NCI-H2107 treated with DMSO at 0.1 percent for 48 hours (cell line): ENCODE measurements at regions not wholly inside any gene's neighbourhood (a gene's known extent, or its start where the extent isn't known, plus 50 kb on each side); places are given as distances from the start of the nearest gene placed in this dataset.

Experiments used
- DNase-seq: peaks from one replicate; lab custom pipeline; 2025; ENCODE audit not compliant: unreplicated experiment; lab: John Stamatoyannopoulos, UW

DNA sequence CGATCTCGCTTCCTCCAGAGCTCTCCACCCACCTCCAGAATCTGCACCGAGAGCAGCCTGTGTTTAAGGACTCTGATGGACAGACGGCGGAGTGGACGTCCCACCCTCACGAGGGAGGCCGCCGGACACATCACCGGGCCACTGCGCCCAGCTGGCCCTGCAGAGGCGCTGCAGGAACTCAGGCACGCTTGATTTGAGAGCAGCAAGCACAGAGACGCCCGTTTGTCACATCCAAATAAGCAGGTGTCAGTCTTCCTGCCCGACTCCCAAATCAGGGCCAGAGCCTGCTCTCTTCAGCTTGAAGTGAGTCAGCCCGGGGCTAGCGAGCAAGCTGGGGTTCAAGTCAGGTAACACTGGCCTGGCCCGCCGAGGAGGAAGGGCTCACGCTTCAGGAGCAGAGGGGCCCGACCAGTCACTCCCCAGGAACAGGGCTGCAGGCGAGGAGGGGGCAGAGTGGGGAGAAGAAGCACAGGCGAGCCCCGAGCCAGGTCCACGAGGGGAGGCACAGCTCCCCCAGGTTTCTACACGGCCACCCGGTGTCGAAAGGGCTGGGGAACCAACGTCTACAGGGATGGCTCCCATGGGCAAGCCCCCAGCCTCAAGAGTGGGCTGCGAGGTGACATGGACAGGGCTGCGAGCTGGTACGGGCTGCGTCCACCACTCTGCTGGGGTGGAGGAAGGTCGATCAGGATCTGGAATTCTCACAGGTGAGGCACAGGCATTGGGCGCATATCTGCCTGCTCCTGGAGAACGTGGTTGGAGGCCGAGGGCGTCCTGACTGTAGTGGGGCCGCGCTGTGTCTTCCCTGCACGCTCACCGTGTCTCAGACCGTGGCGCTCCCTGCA lies 52.5 kb upstream of the CTDP1 start:
- no peak for DNase-seq

DNA sequence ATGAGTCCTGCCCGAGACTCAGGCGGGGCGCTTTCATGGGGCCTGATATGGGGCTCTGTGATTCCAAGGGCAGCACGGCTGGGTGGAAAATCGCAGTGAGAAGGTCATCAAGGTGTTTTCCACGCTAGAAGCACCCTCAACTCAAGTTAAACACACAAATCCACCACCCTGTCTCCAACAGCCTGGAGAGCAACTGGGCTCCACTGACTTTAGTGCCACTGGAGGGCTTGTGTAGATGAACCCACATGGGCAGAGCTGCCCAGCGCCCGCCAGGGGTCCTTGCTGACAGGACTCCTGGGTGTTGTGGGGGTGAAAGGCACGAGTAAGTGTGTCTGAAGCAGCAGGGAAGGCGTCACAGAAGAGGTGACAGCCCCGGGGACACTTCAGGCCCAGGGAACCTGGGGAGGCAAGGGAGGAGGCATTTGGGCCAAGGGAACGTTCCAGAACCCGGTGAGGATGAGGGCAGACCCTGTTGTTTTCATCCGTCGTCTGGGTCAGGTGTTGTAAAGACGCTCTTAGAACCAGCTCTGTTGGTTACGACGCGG lies 51.8 kb upstream of the CTDP1 start:
- no peak for DNase-seq

DNA sequence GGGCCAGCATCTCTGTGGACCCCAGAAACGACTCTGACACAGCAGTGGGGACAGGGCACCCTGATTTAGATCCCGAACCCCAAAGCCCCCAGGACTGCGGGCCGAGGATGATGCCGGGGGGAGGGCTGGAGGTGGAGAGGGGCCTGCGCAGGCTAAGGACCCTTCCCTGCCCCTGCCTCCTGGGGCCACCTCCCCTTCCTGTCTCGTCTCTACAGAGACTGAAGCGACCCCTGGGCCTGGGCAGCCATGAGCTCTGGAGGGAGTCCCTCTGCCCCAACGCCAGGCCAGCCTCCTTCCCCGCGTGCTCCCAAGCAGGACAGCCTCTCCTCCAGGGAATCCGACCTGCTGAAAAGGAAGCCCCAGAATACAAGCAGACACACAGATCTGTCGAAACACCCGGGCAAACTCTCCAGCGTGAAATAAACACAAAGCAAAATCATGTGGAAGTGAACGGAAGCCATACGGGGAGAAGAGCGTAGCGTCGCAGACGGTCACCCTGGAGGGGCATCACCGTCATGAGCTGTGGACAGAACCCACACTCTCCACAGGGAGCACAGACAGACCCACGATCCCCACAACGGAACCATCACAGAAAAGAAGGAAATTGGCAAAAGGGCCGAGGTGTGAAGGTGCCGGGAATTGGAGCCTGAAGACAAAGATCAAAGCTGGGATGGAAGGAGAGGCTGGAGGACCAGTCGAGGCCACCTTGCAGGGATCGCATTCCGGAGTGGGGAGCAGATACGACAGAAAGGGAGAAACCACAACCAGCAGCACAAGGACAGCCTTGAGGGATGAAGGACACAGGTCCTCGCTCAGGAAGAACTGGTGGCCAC lies 51.0 kb upstream of the CTDP1 start:
- DNase-seq: no peak

DNA sequence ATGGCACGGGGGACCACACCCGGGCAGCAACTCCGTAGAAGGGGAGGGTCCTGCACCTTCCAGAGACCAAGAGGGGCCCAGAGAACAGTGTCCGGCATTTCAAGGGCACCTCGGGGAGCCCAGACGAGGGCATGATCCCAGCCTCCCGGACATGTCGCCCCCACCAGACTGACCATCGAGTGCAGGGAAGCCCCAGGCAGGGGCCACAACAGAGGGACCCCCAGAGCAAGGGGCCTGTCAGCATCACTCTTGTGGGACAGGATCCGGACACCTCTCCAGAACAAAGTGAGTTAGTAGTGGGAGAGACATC lies 50.4 kb upstream of the CTDP1 start:
- no peak for DNase-seq

DNA sequence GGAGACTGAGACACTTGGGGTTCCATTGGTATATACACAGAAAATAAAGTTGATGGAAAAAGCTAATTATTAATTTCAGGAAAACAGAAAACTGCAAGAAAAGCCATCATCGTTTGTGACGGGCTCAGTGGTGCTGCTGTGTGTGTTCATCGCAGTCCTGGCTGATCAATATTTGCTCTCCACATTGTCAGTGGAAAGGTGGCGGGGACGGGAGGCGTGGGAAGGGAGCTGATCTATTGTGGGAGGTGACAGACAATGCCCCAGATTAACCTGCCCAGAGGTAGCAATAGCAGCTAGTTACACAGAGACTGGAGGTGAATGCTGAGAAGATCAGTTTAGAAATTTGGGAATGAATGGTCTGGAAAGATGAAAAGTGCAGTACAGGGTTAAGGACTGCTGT lies 50.0 kb upstream of the CTDP1 start:
- DNase-seq: no peak
